Embryonic facial prominence (tissue), 1 donor: ENCODE measurements at regions not wholly inside any gene's neighbourhood (a gene's known extent, or its start where the extent isn't known, plus 50 kb on each side); places are given as distances from the start of the nearest gene placed in this dataset.

ENCODE experiments used
- DNase-seq: peaks from one replicate; pipeline ENCODE4 v3.0.0-alpha.2; 2016; ENCODE audit errors: extremely low spot score

GRCh38 chr12:107402041-107403022 is 283.3 kb upstream of the PWP1 start:
- DNase-seq = no peak

- DNase-seq = no peak
These were observed 280.6 kb upstream of the PWP1 start for GRCh38 chr12:107404981-107405380.

GRCh38 chr12:107405436-107405835 is 280.2 kb upstream of the PWP1 start:
- no peak for DNase-seq

- DNase-seq = no peak
These were observed 278.7 kb upstream of the PWP1 start for GRCh38 chr12:107406932-107407331.

GRCh38 chr12:107411792-107412535 is 273.6 kb upstream of the PWP1 start:
- DNase-seq = no peak

GRCh38 chr12:107415071-107415470 is 270.5 kb upstream of the PWP1 start:
- DNase-seq = no peak

- peak; percentile 36 for DNase-seq
These were observed 269.8 kb upstream of the PWP1 start for GRCh38 chr12:107415834-107416233.

- no peak for DNase-seq
These were observed 268.6 kb upstream of the PWP1 start for GRCh38 chr12:107417004-107417403.

GRCh38 chr12:107418981-107419380 is 266.6 kb upstream of the PWP1 start:
- DNase-seq = no peak

GRCh38 chr12:107423531-107423930 is 262.1 kb upstream of the PWP1 start:
- DNase-seq = no peak

- no peak for DNase-seq
These were observed 256.4 kb upstream of the PWP1 start for GRCh38 chr12:107429006-107429705.

GRCh38 chr12:107431942-107432341 is 253.7 kb upstream of the PWP1 start:
- no peak for DNase-seq

GRCh38 chr12:107435072-107435471 is 250.5 kb upstream of the PWP1 start:
- no peak for DNase-seq

GRCh38 chr12:107435520-107435919 is 250.1 kb upstream of the PWP1 start:
- no peak for DNase-seq

GRCh38 chr12:107436376-107436775 is 249.2 kb upstream of the PWP1 start:
- no peak for DNase-seq

- DNase-seq = no peak
These were observed 248.8 kb upstream of the PWP1 start for GRCh38 chr12:107436836-107437235.

GRCh38 chr12:107437954-107438353 is 247.6 kb upstream of the PWP1 start:
- no peak for DNase-seq

GRCh38 chr12:107439026-107439738 is 246.4 kb upstream of the PWP1 start:
- DNase-seq = no peak

GRCh38 chr12:107440606-107441005 is 245.0 kb upstream of the PWP1 start:
- no peak for DNase-seq

- no peak for DNase-seq
These were observed 243.8 kb upstream of the PWP1 start for GRCh38 chr12:107441665-107442300.
